ENCODE measurements at regions not wholly inside any gene's neighbourhood (a gene's known extent, or its start where the extent isn't known, plus 50 kb on each side); places are given as distances from the start of the nearest gene placed in this dataset.

DNA sequence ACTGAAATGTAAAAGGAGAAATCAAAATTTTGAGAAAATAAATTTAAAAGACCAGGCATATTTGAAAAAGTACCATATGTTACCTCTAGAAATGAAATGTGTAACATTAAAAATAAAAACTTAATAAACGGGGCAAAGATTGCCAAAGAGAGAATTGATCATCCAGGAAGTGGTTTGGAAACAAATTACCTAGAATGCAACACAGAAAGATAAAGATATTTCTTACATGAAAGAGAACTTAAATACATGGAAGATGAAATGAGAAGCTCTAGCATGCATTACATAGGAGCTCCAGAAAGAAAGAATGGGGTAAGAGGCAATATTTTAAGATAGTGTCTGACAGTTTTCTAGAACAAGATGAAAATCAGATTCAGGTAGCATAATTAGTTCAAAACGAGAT lies 235.9 kb upstream of the IRF2BP2 start:
- TF ChIP-seq TCF12 (IDR thresholded peaks at IDR 0.05; ENCODE audit: low read depth) = no peak
- no peak for TF ChIP-seq EP300 (IDR thresholded peaks at IDR 0.05; ENCODE audit: borderline replicate concordance)
- TF ChIP-seq, protein P1, sequence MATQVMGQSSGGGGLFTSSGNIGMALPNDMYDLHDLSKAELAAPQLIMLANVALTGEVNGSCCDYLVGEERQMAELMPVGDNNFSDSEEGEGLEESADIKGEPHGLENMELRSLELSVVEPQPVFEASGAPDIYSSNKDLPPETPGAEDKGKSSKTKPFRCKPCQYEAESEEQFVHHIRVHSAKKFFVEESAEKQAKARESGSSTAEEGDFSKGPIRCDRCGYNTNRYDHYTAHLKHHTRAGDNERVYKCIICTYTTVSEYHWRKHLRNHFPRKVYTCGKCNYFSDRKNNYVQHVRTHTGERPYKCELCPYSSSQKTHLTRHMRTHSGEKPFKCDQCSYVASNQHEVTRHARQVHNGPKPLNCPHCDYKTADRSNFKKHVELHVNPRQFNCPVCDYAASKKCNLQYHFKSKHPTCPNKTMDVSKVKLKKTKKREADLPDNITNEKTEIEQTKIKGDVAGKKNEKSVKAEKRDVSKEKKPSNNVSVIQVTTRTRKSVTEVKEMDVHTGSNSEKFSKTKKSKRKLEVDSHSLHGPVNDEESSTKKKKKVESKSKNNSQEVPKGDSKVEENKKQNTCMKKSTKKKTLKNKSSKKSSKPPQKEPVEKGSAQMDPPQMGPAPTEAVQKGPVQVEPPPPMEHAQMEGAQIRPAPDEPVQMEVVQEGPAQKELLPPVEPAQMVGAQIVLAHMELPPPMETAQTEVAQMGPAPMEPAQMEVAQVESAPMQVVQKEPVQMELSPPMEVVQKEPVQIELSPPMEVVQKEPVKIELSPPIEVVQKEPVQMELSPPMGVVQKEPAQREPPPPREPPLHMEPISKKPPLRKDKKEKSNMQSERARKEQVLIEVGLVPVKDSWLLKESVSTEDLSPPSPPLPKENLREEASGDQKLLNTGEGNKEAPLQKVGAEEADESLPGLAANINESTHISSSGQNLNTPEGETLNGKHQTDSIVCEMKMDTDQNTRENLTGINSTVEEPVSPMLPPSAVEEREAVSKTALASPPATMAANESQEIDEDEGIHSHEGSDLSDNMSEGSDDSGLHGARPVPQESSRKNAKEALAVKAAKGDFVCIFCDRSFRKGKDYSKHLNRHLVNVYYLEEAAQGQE (IDR thresholded peaks at IDR 0.05; ENCODE audit: low read depth) = no peak
- no peak for TF ChIP-seq ZBTB7A (IDR thresholded peaks at IDR 0.05; ENCODE audit: low read depth)
- no peak for TF ChIP-seq CEBPB (IDR thresholded peaks at IDR 0.05)
- no peak for TF ChIP-seq CREB1 (IDR thresholded peaks at IDR 0.05; ENCODE audit: low read depth)
- no peak for TF ChIP-seq RAD21 (IDR thresholded peaks at IDR 0.05; ENCODE audit: low read depth)
- TF ChIP-seq, protein P2, sequence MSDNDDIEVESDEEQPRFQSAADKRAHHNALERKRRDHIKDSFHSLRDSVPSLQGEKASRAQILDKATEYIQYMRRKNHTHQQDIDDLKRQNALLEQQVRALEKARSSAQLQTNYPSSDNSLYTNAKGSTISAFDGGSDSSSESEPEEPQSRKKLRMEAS (IDR thresholded peaks at IDR 0.05) = no peak

DNA sequence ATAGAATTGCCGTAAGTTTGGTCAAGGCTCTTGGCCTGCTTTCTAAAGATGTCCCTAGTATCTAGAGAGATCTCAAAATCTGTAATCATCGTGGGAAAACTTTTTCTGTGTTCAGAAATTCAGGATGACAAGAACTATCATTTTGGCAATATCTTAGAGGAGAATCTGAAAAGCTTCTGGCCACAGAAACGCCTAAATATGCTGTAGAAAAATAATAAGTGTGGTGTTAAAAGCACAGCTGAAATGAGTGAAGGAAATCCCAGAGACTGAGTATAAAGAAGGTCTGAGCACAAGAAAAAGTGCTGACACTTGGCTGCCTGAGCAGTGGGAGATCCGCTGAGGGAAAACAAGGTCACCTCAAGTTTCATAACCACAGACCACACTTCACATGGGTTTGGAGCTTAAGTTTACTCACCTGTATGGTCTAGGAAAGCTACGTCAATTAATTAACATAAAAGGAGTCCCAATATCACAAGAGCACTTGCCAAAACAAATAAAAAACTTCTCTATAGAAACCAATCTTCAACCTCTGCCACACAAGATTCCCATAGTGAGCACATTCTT lies 235.2 kb upstream of the IRF2BP2 start:
- TF ChIP-seq TCF12 (IDR thresholded peaks at IDR 0.05; ENCODE audit: low read depth) (no peak), TAF1 (IDR thresholded peaks at IDR 0.05; ENCODE audit: low read depth) (no peak), TEAD4 (IDR thresholded peaks at IDR 0.05) (no peak), YY1 (IDR thresholded peaks at IDR 0.05; ENCODE audit: low read depth) (no peak), RAD21 (IDR thresholded peaks at IDR 0.05; ENCODE audit: low read depth) (no peak), CREB1 (IDR thresholded peaks at IDR 0.05; ENCODE audit: low read depth) (no peak), FOXM1 (IDR thresholded peaks at IDR 0.05; ENCODE audit: borderline replicate concordance, low read depth) (no peak), ZBTB7A (IDR thresholded peaks at IDR 0.05; ENCODE audit: low read depth) (no peak)
- TF ChIP-seq, protein P1 (IDR thresholded peaks at IDR 0.05; ENCODE audit: low read depth) = no peak
- TF ChIP-seq, protein P2 (IDR thresholded peaks at IDR 0.05) = no peak

DNA sequence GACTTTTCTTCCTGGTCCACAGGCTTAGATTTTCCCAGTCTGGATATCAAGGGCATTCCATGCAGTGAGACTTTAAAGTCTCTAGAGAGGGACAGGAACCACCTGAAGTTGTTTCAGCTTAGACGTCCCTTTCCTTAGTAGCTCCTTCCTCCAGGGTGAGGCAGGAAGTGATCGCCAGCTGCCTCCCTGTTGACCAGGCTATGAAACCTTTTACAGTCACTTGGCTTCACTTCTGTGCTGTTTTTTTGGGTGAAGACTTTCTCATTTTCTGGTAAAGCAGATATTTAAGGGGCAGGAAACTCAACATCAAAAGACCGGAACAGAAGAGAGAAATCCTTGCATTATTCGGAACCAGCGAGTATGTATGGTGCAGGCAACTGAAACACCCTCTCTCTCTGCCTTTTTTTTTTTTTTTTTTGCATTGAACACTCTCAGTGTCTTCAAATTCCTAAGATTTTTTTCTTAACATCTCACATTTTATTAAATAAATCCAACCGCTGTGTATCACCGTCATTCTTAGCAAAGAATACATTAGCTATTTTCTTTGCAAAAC lies 234.6 kb upstream of the IRF2BP2 start:
- no peak for TF ChIP-seq NFIC (IDR thresholded peaks at IDR 0.05)
- no peak for TF ChIP-seq RAD21 (IDR thresholded peaks at IDR 0.05; ENCODE audit: low read depth)
- TF ChIP-seq YY1 (IDR thresholded peaks at IDR 0.05; ENCODE audit: low read depth) = no peak
- TF ChIP-seq EP300 (IDR thresholded peaks at IDR 0.05; ENCODE audit: borderline replicate concordance) = no peak
- no peak for TF ChIP-seq CREB1 (IDR thresholded peaks at IDR 0.05; ENCODE audit: low read depth)
- no peak for TF ChIP-seq ZBTB7A (IDR thresholded peaks at IDR 0.05; ENCODE audit: low read depth)
- no peak for TF ChIP-seq EGR1 (IDR thresholded peaks at IDR 0.05)
- TF ChIP-seq TCF12 (IDR thresholded peaks at IDR 0.05; ENCODE audit: low read depth) = no peak
- no peak for TF ChIP-seq TAF1 (IDR thresholded peaks at IDR 0.05; ENCODE audit: low read depth)
- TF ChIP-seq TEAD4 (IDR thresholded peaks at IDR 0.05) = no peak
- no peak for TF ChIP-seq CEBPB (IDR thresholded peaks at IDR 0.05)
- TF ChIP-seq, protein P3, sequence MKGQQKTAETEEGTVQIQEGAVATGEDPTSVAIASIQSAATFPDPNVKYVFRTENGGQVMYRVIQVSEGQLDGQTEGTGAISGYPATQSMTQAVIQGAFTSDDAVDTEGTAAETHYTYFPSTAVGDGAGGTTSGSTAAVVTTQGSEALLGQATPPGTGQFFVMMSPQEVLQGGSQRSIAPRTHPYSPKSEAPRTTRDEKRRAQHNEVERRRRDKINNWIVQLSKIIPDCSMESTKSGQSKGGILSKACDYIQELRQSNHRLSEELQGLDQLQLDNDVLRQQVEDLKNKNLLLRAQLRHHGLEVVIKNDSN (IDR thresholded peaks at IDR 0.05) = no peak

DNA sequence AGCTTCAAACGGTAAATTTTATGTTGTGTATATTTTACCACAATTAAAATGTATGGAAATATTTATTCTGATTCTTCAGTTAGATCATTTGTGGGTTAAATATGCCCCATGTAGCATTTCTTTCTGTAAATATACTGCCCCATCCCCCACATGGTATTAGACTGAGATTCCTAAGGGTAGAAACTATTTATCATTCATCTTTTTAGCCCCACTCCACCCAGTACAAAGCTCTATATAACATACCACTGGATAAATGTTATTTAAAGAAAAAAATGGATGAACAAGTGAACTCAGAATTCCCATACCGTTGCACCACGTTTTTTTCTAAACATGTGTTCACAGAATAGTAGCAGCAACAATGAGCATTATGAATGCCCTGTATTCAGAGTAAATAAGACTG lies 234.0 kb upstream of the IRF2BP2 start:
- TF ChIP-seq NFIC (IDR thresholded peaks at IDR 0.05) (no peak), TAF1 (IDR thresholded peaks at IDR 0.05; ENCODE audit: low read depth) (no peak), YY1 (IDR thresholded peaks at IDR 0.05; ENCODE audit: low read depth) (no peak), CREB1 (IDR thresholded peaks at IDR 0.05; ENCODE audit: low read depth) (no peak), CEBPB (IDR thresholded peaks at IDR 0.05) (no peak), TEAD4 (IDR thresholded peaks at IDR 0.05) (no peak), EGR1 (IDR thresholded peaks at IDR 0.05) (no peak), ZBTB7A (IDR thresholded peaks at IDR 0.05; ENCODE audit: low read depth) (no peak), FOXM1 (IDR thresholded peaks at IDR 0.05; ENCODE audit: borderline replicate concordance, low read depth) (no peak), RAD21 (IDR thresholded peaks at IDR 0.05; ENCODE audit: low read depth) (no peak), EP300 (IDR thresholded peaks at IDR 0.05; ENCODE audit: borderline replicate concordance) (no peak), TCF12 (IDR thresholded peaks at IDR 0.05; ENCODE audit: low read depth) (no peak)
- TF ChIP-seq, protein P2 (IDR thresholded peaks at IDR 0.05) = no peak
- TF ChIP-seq, protein P3 (IDR thresholded peaks at IDR 0.05) = no peak
- TF ChIP-seq, protein P1 (IDR thresholded peaks at IDR 0.05; ENCODE audit: low read depth) = no peak
